NCI-H2196 (cell line): ENCODE measurements at regions not wholly inside any gene's neighbourhood (a gene's known extent, or its start where the extent isn't known, plus 50 kb on each side); places are given as distances from the start of the nearest gene placed in this dataset.

Experiments used
- DNase-seq: peaks from one replicate; lab custom pipeline; 2025; ENCODE audit not compliant: unreplicated experiment; lab: John Stamatoyannopoulos, UW

GRCh38 chr11:129268371-129268770 is 76.2 kb upstream of the ARHGAP32 start:
- DNase-seq: no peak

- no peak for DNase-seq
Measured at GRCh38 chr11:129267716-129268115, 75.6 kb upstream of the ARHGAP32 start.

- DNase-seq: no peak
Measured at GRCh38 chr11:129266536-129266935, 74.4 kb upstream of the ARHGAP32 start.

GRCh38 chr11:129265125-129265788 is 73.1 kb upstream of the ARHGAP32 start:
- DNase-seq: no peak

GRCh38 chr11:129264114-129264513 is 72.0 kb upstream of the ARHGAP32 start:
- DNase-seq: no peak

GRCh38 chr11:129260750-129261149 is 68.6 kb upstream of the ARHGAP32 start:
- DNase-seq: no peak

GRCh38 chr11:129259931-129260348 is 67.8 kb upstream of the ARHGAP32 start:
- DNase-seq: no peak

GRCh38 chr11:129258205-129258604 is 66.1 kb upstream of the ARHGAP32 start:
- no peak for DNase-seq

GRCh38 chr11:129257512-129257911 is 65.4 kb upstream of the ARHGAP32 start:
- DNase-seq: no peak

GRCh38 chr11:129252621-129253020 is 60.5 kb upstream of the ARHGAP32 start:
- DNase-seq: no peak

GRCh38 chr11:129251067-129251466 is 58.9 kb upstream of the ARHGAP32 start:
- no peak for DNase-seq

- DNase-seq: no peak
Measured at GRCh38 chr11:129249923-129250322, 57.8 kb upstream of the ARHGAP32 start.

- DNase-seq: no peak
Measured at GRCh38 chr11:129249351-129249750, 57.2 kb upstream of the ARHGAP32 start.

GRCh38 chr11:129248618-129249017 is 56.5 kb upstream of the ARHGAP32 start:
- no peak for DNase-seq

- no peak for DNase-seq
Measured at GRCh38 chr11:129247135-129247534, 55.0 kb upstream of the ARHGAP32 start.

- no peak for DNase-seq
Measured at GRCh38 chr11:129242855-129243254, 50.7 kb upstream of the ARHGAP32 start.
